H1 (cell line): ENCODE measurements at regions not wholly inside any gene's neighbourhood (a gene's known extent, or its start where the extent isn't known, plus 50 kb on each side); places are given as distances from the start of the nearest gene placed in this dataset.

Source experiments
- CTCF ChIA-PET: fragments of 300-600 bp; sonication (Branson Sonifier 250); formaldehyde crosslinking; loops from one replicate; lab custom pipeline; 2021; ENCODE audit not compliant: partially characterized antibody; lab: Charles Lee
- POLR2A ChIA-PET: fragments of 300-600 bp; sonication (Branson Sonifier 250); formaldehyde crosslinking; loops from one replicate; lab custom pipeline; 2021; ENCODE audit warnings: inconsistent platforms; ENCODE audit not compliant: partially characterized antibody; lab: Charles Lee
- DNase-seq, 2 experiments: peaks; one replicate each; pipeline versions ENCODE4 v3.0.0 to v3.0.0-alpha.2; 2010 to 2022; ENCODE audit warnings: low spot score in 2 of 2, low read depth in 1 of 2, mixed read lengths in 1 of 2
- FAIRE-seq: peaks from 2 replicates; lab custom pipeline; 2011; peaks lifted over from hg19 to GRCh38; lab: Jason Lieb, UNC
- H2AFZ ChIP-seq: 2 replicates; pipeline ENCODE4 v1.8.1; 2012; ENCODE audit warnings: low read length, inconsistent platforms
- H2AK5ac ChIP-seq: 2 replicates; pipeline ENCODE4 v1.6.1; 2013; ENCODE audit warnings: low read depth, low read length
- H2BK120ac ChIP-seq: replicated peaks from 2 replicates; pipeline ENCODE3; 2013; ENCODE audit warnings: low read depth, low read length, inconsistent platforms
- H2BK12ac ChIP-seq: 2 replicates; pipeline ENCODE4 v1.6.1; 2013; ENCODE audit warnings: low read depth, low read length
- H2BK15ac ChIP-seq: 2 replicates; pipeline ENCODE4 v1.6.1; 2013; ENCODE audit warnings: low read length
- H2BK20ac ChIP-seq: 2 replicates; pipeline ENCODE4 v1.6.1; 2013; ENCODE audit warnings: low read length
- H2BK5ac ChIP-seq: 2 replicates; pipeline ENCODE4 v1.6.1; 2013; ENCODE audit warnings: low read depth, low read length
- H3K14ac ChIP-seq: 2 replicates; pipeline ENCODE4 v1.6.1; 2013; ENCODE audit warnings: inconsistent platforms; ENCODE audit not compliant: insufficient read length
- H3K18ac ChIP-seq: 2 replicates; pipeline ENCODE4 v1.6.1; 2013; ENCODE audit warnings: low read length; ENCODE audit errors: extremely low read depth
- H3K23ac ChIP-seq: 2 replicates; pipeline ENCODE4 v1.6.1; 2013; ENCODE audit warnings: inconsistent platforms; ENCODE audit not compliant: insufficient read length
- H3K23me2 ChIP-seq: 2 replicates; pipeline ENCODE4 v1.6.1; 2013; ENCODE audit warnings: low read depth, low read length
- H3K27ac ChIP-seq: 2 replicates; pipeline ENCODE4 v1.6.1; 2011; ENCODE audit warnings: low read depth, low read length, inconsistent platforms
- H3K27me3 ChIP-seq, 4 experiments: replicated peaks in 1 of 4; 1 replicate in 1 of 4; 2 replicates in 3 of 4; pipeline versions ENCODE4 v1.6.1 to v1.8.1; 2011 to 2013; ENCODE audit warnings: low read length in 3 of 4, mild to moderate bottlenecking in 3 of 4, inconsistent platforms in 2 of 4, mixed read lengths in 2 of 4, moderate library complexity in 1 of 4; ENCODE audit not compliant: control insufficient read depth in 3 of 4, insufficient read depth in 3 of 4; ENCODE audit errors: extremely low read depth in 1 of 4
- H3K36me3 ChIP-seq, 4 experiments: 2 replicates each; pipeline versions ENCODE4 v1.6.1 to v1.8.1; 2011 to 2013; ENCODE audit warnings: mild to moderate bottlenecking in 4 of 4, low read length in 3 of 4, moderate library complexity in 2 of 4, control low read depth in 1 of 4, inconsistent platforms in 1 of 4; ENCODE audit not compliant: insufficient read depth in 4 of 4, control insufficient read depth in 2 of 4
- H3K4ac ChIP-seq: replicated peaks from 2 replicates; pipeline ENCODE3; 2013; ENCODE audit warnings: low read length, low read depth, mixed read lengths, inconsistent platforms; ENCODE audit not compliant: insufficient read length
- H3K4me1 ChIP-seq, 4 experiments: replicated peaks in 1 of 4; 1 replicate in 1 of 4; 2 replicates in 3 of 4; pipeline versions ENCODE4 v1.6.1 to v1.8.1; 2011 to 2013; ENCODE audit warnings: low read length in 3 of 4, inconsistent platforms in 2 of 4, mixed read lengths in 1 of 4; ENCODE audit not compliant: insufficient read depth in 4 of 4, control insufficient read depth in 3 of 4
- H3K4me2 ChIP-seq, 2 experiments: 2 replicates each; pipeline versions ENCODE4 v1.6.1 to v1.8.1; 2011 to 2013; ENCODE audit warnings: low read depth in 2 of 2, low read length in 2 of 2, control low read depth in 1 of 2, inconsistent platforms in 1 of 2, mild to moderate bottlenecking in 1 of 2; ENCODE audit not compliant: insufficient read depth in 1 of 2
- H3K4me3 ChIP-seq, 4 experiments: fragments of 200-600, 300-600 bp in 1 of 4; sonication (generic), shearing (Covaris generic), sonication (Bioruptor Twin) in 1 of 4; 2 replicates each; pipeline versions ENCODE4 v1.5.1 to v1.8.1; 2011 to 2016; ENCODE audit warnings: low read length in 4 of 4, low read depth in 3 of 4, control low read depth in 2 of 4, inconsistent platforms in 2 of 4, mild to moderate bottlenecking in 2 of 4, mixed read lengths in 1 of 4, moderate library complexity in 1 of 4; ENCODE audit not compliant: insufficient read depth in 2 of 4; ENCODE audit errors: extremely low read depth in 1 of 4
- H3K56ac ChIP-seq: replicated peaks from 2 replicates; pipeline ENCODE3; 2013; ENCODE audit warnings: low read depth, mild to moderate bottlenecking, mixed read lengths, low read length, inconsistent platforms; ENCODE audit not compliant: insufficient read length
- H3K79me1 ChIP-seq: 2 replicates; pipeline ENCODE4 v1.6.1; 2013; ENCODE audit warnings: low read depth, low read length, control low read depth
- H3K79me2 ChIP-seq, 2 experiments: 2 replicates each; pipeline versions ENCODE4 v1.6.1 to v1.8.1; 2012 to 2013; ENCODE audit warnings: low read length in 2 of 2, mild to moderate bottlenecking in 2 of 2, inconsistent platforms in 1 of 2; ENCODE audit not compliant: insufficient read depth in 2 of 2, control insufficient read depth in 1 of 2
- H3K9ac ChIP-seq, 4 experiments: replicated peaks in 1 of 4; 1 replicate in 1 of 4; 2 replicates in 3 of 4; pipeline versions ENCODE4 v1.6.1 to v1.8.1; 2011 to 2013; ENCODE audit warnings: low read depth in 3 of 4, low read length in 3 of 4, control low read depth in 2 of 4, mild to moderate bottlenecking in 2 of 4, moderate library complexity in 2 of 4, inconsistent platforms in 1 of 4; ENCODE audit errors: extremely low read depth in 1 of 4
- H3K9me3 ChIP-seq, 2 experiments: 2 replicates each; pipeline versions ENCODE4 v1.6.1 to v1.8.1; 2012 to 2013; ENCODE audit warnings: mild to moderate bottlenecking in 2 of 2, moderate library complexity in 2 of 2, control low read depth in 1 of 2, inconsistent platforms in 1 of 2, low read depth in 1 of 2, low read length in 1 of 2, mixed read lengths in 1 of 2; ENCODE audit not compliant: insufficient read depth in 2 of 2
- H4K20me1 ChIP-seq, 2 experiments: replicated peaks in 1 of 2; 2 replicates each; pipeline versions ENCODE3 to v1.8.1; 2011 to 2013; ENCODE audit warnings: inconsistent platforms in 2 of 2, low read length in 2 of 2, mild to moderate bottlenecking in 1 of 2; ENCODE audit not compliant: insufficient read depth in 2 of 2, control insufficient read depth in 1 of 2
- H4K5ac ChIP-seq: 2 replicates; pipeline ENCODE4 v1.6.1; 2013; ENCODE audit warnings: low read length, low read depth, mixed read lengths, inconsistent platforms; ENCODE audit not compliant: insufficient read length
- H4K8ac ChIP-seq: 2 replicates; pipeline ENCODE4 v1.8.0; 2013; ENCODE audit warnings: mild to moderate bottlenecking, moderate library complexity, low read length, inconsistent platforms; ENCODE audit not compliant: insufficient read depth; ENCODE audit errors: extremely low read depth
- H4K91ac ChIP-seq: replicated peaks from 2 replicates; pipeline ENCODE3; 2013; ENCODE audit warnings: low read length, mixed read lengths, inconsistent platforms; ENCODE audit not compliant: insufficient read length
- GABPA ChIP-seq: IDR thresholded peaks from 2 replicates; pipeline ENCODE4 v1.6.1; 2011; ENCODE audit warnings: mild to moderate bottlenecking, low read length, moderate library complexity, borderline replicate concordance; ENCODE audit not compliant: insufficient read depth
- HDAC2 ChIP-seq, 2 experiments: fragments of 300-600 bp in 1 of 2; sonication (generic) in 1 of 2; IDR thresholded peaks; 2 replicates each; pipeline ENCODE4 v1.6.1; 2011 to 2012; ENCODE audit warnings: low read depth in 2 of 2, low read length in 2 of 2, mild to moderate bottlenecking in 2 of 2, moderate library complexity in 2 of 2, borderline replicate concordance in 1 of 2, inconsistent platforms in 1 of 2
- KDM4A ChIP-seq: IDR thresholded peaks from one replicate; pipeline ENCODE4 v1.7.1; 2012; ENCODE audit warnings: low read depth, mild to moderate bottlenecking, moderate library complexity, low read length, inconsistent platforms; ENCODE audit not compliant: severe bottlenecking
- KDM5A ChIP-seq: fragments of 200-600 bp; IDR thresholded peaks from 2 replicates; pipeline ENCODE4 v1.7.1; 2012; ENCODE audit warnings: mild to moderate bottlenecking, low read length, inconsistent platforms, mixed read lengths
- RBBP5 ChIP-seq: IDR thresholded peaks from 2 replicates; pipeline ENCODE4 v1.7.1; 2012; ENCODE audit warnings: low read depth, mild to moderate bottlenecking, inconsistent platforms, low read length, moderate library complexity, borderline replicate concordance
- SIRT6 ChIP-seq: IDR thresholded peaks from one replicate; pipeline ENCODE4 v1.7.1; 2012; ENCODE audit warnings: low read length, inconsistent platforms
- TBP ChIP-seq: IDR thresholded peaks from 2 replicates; pipeline ENCODE4 v1.6.1; 2011; ENCODE audit warnings: low read depth, low read length, improper control_type of control experiment
- WGBS, 2 experiments: shearing (Covaris generic) in 1 of 2; methylation state at CpG; one replicate each; pipeline versions ENCODE4 v1.1.6 to v1.1.7; 2013 to 2015; ENCODE audit warnings: low lambda C conversion rate in 2 of 2, mixed read lengths in 2 of 2, inconsistent platforms in 1 of 2, low coverage in 1 of 2, missing lambda C conversion rate in 1 of 2; ENCODE audit not compliant: insufficient replicate concordance in 2 of 2, insufficient coverage in 1 of 2, insufficient read length in 1 of 2; ENCODE audit errors: extremely low coverage in 1 of 2, missing lambda C conversion rate in 1 of 2; 5-methylcytosine and 5-hydroxymethylcytosine counted together

DNA sequence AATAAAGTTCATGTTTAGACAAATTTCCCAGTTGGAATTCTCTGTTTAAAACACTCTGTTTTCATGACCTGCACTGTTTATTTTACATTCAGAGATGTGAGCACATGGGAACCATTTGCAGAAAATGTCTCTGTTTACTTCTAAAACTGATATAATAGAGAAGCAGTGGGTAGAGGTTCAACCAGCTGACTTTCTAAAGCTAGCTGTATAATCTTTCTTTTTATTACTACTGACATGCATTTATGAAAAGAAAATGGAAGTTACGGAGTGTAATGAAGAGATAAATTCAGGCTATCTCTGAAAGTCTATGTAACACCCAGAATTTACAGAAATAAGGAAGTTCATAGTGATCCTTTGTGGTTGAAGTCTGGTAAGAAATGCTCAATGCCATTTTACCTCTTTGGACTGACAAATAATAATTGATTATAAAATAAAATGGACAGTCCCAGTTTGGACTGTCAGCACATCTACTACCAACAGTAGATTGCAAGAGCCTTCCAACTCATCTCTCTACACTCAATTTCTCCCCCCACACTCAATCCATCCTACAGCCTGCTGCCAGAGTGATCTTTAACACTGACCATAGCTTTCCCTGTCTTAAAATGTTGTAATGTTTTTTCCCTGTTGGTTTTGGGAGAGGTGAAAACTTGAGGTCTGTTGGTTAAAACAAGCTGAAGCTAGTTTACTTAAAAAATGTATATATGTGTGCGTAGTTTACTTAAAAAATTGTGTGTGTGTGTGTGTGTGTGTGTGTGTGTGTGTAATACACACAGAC lies 137.4 kb downstream of the AEBP2 start:
- no peak overlapping the region for H2BK120ac ChIP-seq
- TF ChIP-seq SIRT6 (no peak), HDAC2 (IDR thresholded peaks at IDR 0.05; ENCODE audit: borderline replicate concordance in 1 of 2, low read depth in 2 of 2, low read length in 2 of 2) (no peak), KDM4A (no peak), RBBP5 (no peak), GABPA (no peak), TBP (no peak), KDM5A (no peak)
- H4K8ac ChIP-seq: no peak overlapping the region
- no peak overlapping the region; the same call in 1 of the 2 replicates for H2BK20ac ChIP-seq
- H3K4me1 ChIP-seq: peaks cover 0 to 14% (median under 1%) of the 10 kb centered on the region in 4 experiments; a peak in 5 of 7 replicates
- ChIA-PET POLR2A (no interaction called here), CTCF (interaction anchor here (0.8 to 3.6 kb wide), 4 partner anchors 12 to 67 kb away, joined by 3 to 12 read pairs (median 6); no protein-coding TSS in a partner anchor)
- no peak overlapping the region for H3K18ac ChIP-seq
- H3K9me3 ChIP-seq: peaks cover under 1 to 5% of the 10 kb centered on the region in 2 experiments; a peak in 2 of 4 replicates
- no peaks in the 10 kb centered on the region for H3K27me3 ChIP-seq
- 86% methylated on average over 2 of the region's 2 CpGs; no CpG with 5 or more reads in 1 of the 2 experiments for WGBS, 2 experiments
- H3K4me2 ChIP-seq: no peak overlapping the region
- H3K23me2 ChIP-seq: no peaks in the 10 kb centered on the region
- FAIRE-seq (no peak), DNase-seq (no peak)
- no peaks in the 10 kb centered on the region for H3K79me1 ChIP-seq
- no peak overlapping the region for H3K4ac ChIP-seq
- H3K27ac ChIP-seq: no peak overlapping the region
- no peak overlapping the region for H2AFZ ChIP-seq
- H3K36me3 ChIP-seq: no peaks in the 10 kb centered on the region
- no peak overlapping the region for H2BK15ac ChIP-seq
- no peak overlapping the region for H4K5ac ChIP-seq
- no peaks in the 10 kb centered on the region for H3K79me2 ChIP-seq
- H3K9ac ChIP-seq: no peak overlapping the region
- H3K14ac ChIP-seq: no peak overlapping the region
- no peak overlapping the region for H3K4me3 ChIP-seq
- no peak overlapping the region for H2AK5ac ChIP-seq
- H2BK5ac ChIP-seq: no peak overlapping the region
- no peak overlapping the region for H2BK12ac ChIP-seq
- no peak overlapping the region for H4K91ac ChIP-seq
- no peaks in the 10 kb centered on the region for H4K20me1 ChIP-seq
- H3K56ac ChIP-seq: no peak overlapping the region
- H3K23ac ChIP-seq: no peak overlapping the region
